ENCODE measurements at regions not wholly inside any gene's neighbourhood (a gene's known extent, or its start where the extent isn't known, plus 50 kb on each side); places are given as distances from the start of the nearest gene placed in this dataset.

DNA sequence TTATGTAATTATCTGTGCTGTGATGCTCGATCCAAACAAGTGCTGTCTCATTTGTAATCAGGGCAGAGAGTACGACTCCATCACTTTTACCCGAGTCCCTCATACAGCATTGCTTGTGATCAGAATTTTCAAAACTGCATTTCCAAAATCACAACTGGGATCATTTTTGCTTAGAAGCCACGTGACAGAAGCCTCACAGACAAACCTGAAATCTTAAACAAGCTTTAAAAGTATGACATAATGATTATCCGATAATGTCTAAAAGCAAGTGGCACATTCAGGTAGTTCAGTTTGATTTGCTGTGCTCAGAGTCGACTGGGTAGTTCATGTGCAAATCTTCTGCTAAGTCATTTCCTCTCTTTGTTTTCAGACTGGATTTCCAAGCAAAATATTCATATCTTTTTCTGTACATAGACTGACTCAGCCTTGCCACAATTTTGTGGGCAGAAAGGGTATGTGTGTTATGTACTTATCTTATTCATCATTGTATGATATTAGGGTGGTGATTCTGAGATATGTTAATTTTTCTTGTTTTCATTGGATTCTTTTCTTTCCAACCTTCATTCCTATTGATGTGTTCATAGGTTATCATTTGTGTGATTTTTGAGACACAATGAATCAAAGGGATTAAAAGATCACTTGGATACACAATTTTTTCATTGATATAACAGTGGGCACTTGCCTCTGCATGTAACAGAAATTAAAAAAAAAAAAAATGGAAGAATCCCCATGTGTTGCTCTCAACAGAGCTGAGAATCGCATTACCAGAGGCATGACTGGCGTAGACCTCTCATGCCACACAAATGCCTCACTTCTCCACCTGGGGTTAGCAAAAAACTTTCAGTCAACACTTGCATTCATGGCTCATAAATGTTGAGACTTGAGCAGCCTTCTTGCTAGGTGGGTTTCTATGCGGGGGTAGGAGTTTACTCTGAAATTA is 355.7 kb downstream of the LTN1 start:
- no peak overlapping the region for H3K27ac Mint-ChIP-seq (ENCODE audit: unreplicated experiment)
- H3K36me3 Mint-ChIP-seq (ENCODE audit: insufficient read depth, unreplicated experiment): no peaks in the 10 kb centered on the region
- no peaks in the 10 kb centered on the region for H3K36me3 ChIP-seq (ENCODE audit: control insufficient read depth, insufficient read depth, low read length)
- H3K9me3 ChIP-seq: no peaks in the 10 kb centered on the region
- no peak overlapping the region for H3K4me3 ChIP-seq (ENCODE audit: low read depth, low read length)
- intact Hi-C loops (cut with micrococcal nuclease; ENCODE audit: unreplicated experiment): no loop called here
- no peaks in the 10 kb centered on the region for H3K27me3 Mint-ChIP-seq (ENCODE audit: insufficient read depth, unreplicated experiment)
- TF ChIP-seq CTCF (IDR thresholded peaks at IDR 0.05; ENCODE audit: insufficient read depth in 1 of 2, low read depth in 1 of 2, low read length in 1 of 2, severe bottlenecking in 1 of 2, unreplicated experiment in 1 of 2): no peak
- CTCF ChIA-PET: no interaction called here
- POLR2A ChIA-PET: no interaction called here
- H3K4me1 Mint-ChIP-seq (ENCODE audit: low read depth, unreplicated experiment): peaks cover 6% of the 10 kb centered on the region
- peaks cover 23% of the 10 kb centered on the region for H3K9me3 Mint-ChIP-seq (ENCODE audit: unreplicated experiment)
- H3K4me3 Mint-ChIP-seq (ENCODE audit: unreplicated experiment): no peak overlapping the region
- no TSS peak for BruUV-seq (replicated peaks)
- H3K27me3 ChIP-seq (replicated peaks; ENCODE audit: control insufficient read depth, insufficient read depth, low read length): no peaks in the 10 kb centered on the region
- H3K4me1 ChIP-seq: no peaks in the 10 kb centered on the region
- DNase-seq: no peak

GRCh38 chr21:28635541-28635940 is 357.1 kb downstream of the LTN1 start:
- peaks cover 6% of the 10 kb centered on the region for H3K4me1 Mint-ChIP-seq (ENCODE audit: low read depth, unreplicated experiment)
- peaks cover 23% of the 10 kb centered on the region for H3K9me3 Mint-ChIP-seq (ENCODE audit: unreplicated experiment)
- Histone ChIP-seq H3K4me3 (ENCODE audit: low read depth, low read length) (no peak overlapping the region), H3K27me3 (replicated peaks; ENCODE audit: control insufficient read depth, insufficient read depth, low read length) (no peaks in the 10 kb centered on the region), H3K4me1 (no peaks in the 10 kb centered on the region), H3K9me3 (no peaks in the 10 kb centered on the region), H3K36me3 (ENCODE audit: control insufficient read depth, insufficient read depth, low read length) (no peaks in the 10 kb centered on the region)
- CTCF ChIA-PET: no interaction called here
- no peak overlapping the region for H3K4me3 Mint-ChIP-seq (ENCODE audit: unreplicated experiment)
- no peak for DNase-seq
- H3K27ac Mint-ChIP-seq (ENCODE audit: unreplicated experiment): no peak overlapping the region
- no TSS peak for BruUV-seq (replicated peaks)
- TF ChIP-seq CTCF (IDR thresholded peaks at IDR 0.05; ENCODE audit: insufficient read depth in 1 of 2, low read depth in 1 of 2, low read length in 1 of 2, severe bottlenecking in 1 of 2, unreplicated experiment in 1 of 2): no peak
- intact Hi-C loops (cut with micrococcal nuclease; ENCODE audit: unreplicated experiment): no loop called here
- POLR2A ChIA-PET: no interaction called here
- H3K27me3 Mint-ChIP-seq (ENCODE audit: insufficient read depth, unreplicated experiment): no peaks in the 10 kb centered on the region
- no peaks in the 10 kb centered on the region for H3K36me3 Mint-ChIP-seq (ENCODE audit: insufficient read depth, unreplicated experiment)

DNA sequence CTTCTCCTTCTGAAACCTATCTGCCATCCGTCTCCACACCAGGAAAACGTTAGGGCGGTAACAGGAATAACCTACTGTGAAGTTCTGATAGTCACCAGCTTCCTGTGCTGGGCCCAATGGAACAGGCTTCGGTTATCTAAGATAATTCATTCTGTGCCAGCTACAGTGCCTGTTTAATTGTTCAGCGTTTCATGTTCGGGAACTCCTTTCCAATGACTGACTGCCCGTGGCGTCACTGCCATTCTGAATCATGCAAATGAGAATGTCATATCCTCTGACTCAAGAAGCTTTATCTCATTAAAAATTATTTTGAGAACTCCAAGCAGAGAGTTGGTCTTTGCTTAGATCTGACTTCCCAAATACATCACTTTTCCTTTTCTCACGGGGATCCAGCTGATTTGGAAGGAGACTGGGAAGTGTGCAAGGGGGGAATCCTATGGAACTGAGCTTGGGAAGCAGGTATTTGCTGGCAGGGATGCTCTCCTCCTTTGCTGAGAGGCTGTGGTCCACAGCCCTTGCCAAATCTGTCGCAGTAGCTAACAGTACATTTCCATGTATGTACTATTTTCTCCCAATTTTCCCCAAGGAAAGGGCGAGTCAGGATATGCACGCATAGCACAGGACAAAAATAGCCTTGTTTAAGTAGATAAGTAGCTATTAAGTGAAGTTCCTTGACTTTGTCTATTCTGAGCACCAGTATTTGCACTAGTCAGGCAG is 358.7 kb downstream of the LTN1 start:
- Histone ChIP-seq H3K4me3 (ENCODE audit: low read depth, low read length) (no peak overlapping the region), H3K9me3 (no peaks in the 10 kb centered on the region), H3K36me3 (ENCODE audit: control insufficient read depth, insufficient read depth, low read length) (no peaks in the 10 kb centered on the region), H3K27me3 (replicated peaks; ENCODE audit: control insufficient read depth, insufficient read depth, low read length) (no peaks in the 10 kb centered on the region), H3K4me1 (no peaks in the 10 kb centered on the region)
- Mint-ChIP-seq H3K36me3 (ENCODE audit: insufficient read depth, unreplicated experiment) (no peaks in the 10 kb centered on the region), H3K27me3 (ENCODE audit: insufficient read depth, unreplicated experiment) (no peaks in the 10 kb centered on the region), H3K9me3 (ENCODE audit: unreplicated experiment) (peaks cover 9% of the 10 kb centered on the region), H3K4me3 (ENCODE audit: unreplicated experiment) (no peak overlapping the region), H3K4me1 (ENCODE audit: low read depth, unreplicated experiment) (peaks cover 6% of the 10 kb centered on the region), H3K27ac (ENCODE audit: unreplicated experiment) (no peak overlapping the region)
- ChIA-PET CTCF (interaction anchor here (0.6 kb wide), 1 partner anchor 30 kb away, joined by 11 read pairs; no protein-coding TSS in a partner anchor), POLR2A (no interaction called here)
- intact Hi-C loops (cut with micrococcal nuclease; ENCODE audit: unreplicated experiment): no loop called here
- TF ChIP-seq CTCF (IDR thresholded peaks at IDR 0.05; ENCODE audit: insufficient read depth in 1 of 2, low read depth in 1 of 2, low read length in 1 of 2, severe bottlenecking in 1 of 2, unreplicated experiment in 1 of 2): no peak
- DNase-seq: no peak
- BruUV-seq (replicated peaks): no TSS peak

Data from Caco-2 (cell line).